Activated CD4-positive, alpha-beta T cell treated with anti-CD3 and anti-CD28 coated beads, Interleukin-2, amount 50 U/mL, for 48 hours (primary cell): ENCODE measurements at regions not wholly inside any gene's neighbourhood (a gene's known extent, or its start where the extent isn't known, plus 50 kb on each side); places are given as distances from the start of the nearest gene placed in this dataset.
"Not testable (repeated sequence)": the region's sequence is repeated elsewhere in the genome, so short reads cannot be mapped to it uniquely, and the experiment has no call there.

Source experiments
- DNase-seq, 2 experiments: peaks; one replicate each; pipeline ENCODE4 v3.0.0-alpha.2; 2020

GRCh38 chr14:43143106-43143505 lies 1364.0 kb downstream of the FSCB start:
- DNase-seq: no peak

GRCh38 chr14:43141636-43142191 lies 1365.4 kb downstream of the FSCB start:
- no peak for DNase-seq

GRCh38 chr14:43140453-43140852 lies 1366.6 kb downstream of the FSCB start:
- no peak for DNase-seq

- DNase-seq: no peak
These were observed 1371.1 kb downstream of the FSCB start for GRCh38 chr14:43135877-43136411.

- no peak for DNase-seq
These were observed 1374.6 kb downstream of the FSCB start for GRCh38 chr14:43132441-43132840.

GRCh38 chr14:43128429-43128828 lies 1378.7 kb downstream of the FSCB start:
- DNase-seq: not testable (repeated sequence)

GRCh38 chr14:43127874-43128273 lies 1379.2 kb downstream of the FSCB start:
- DNase-seq: not testable (repeated sequence)

GRCh38 chr14:43123544-43123943 lies 1383.5 kb downstream of the FSCB start:
- DNase-seq: no peak

DNA sequence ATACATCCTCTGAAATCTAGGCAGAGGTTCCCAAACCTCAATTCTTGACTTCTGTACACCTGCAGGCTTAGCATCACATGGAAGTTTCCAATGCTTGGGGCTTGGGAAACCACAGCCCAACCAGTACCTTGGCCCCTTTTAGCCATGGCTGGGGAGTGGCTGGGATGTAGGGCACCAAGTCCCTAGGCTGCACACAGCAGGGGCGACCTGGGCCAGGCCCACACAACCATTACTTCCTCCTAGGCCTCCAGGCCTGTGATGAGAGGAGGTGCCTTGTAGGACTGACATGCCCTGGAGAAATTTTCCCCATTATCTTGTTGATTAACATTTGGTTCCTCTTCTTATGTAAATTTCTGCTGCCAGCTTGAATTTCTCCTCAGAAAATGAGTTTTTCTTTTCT lies 1387.4 kb downstream of the FSCB start:
- DNase-seq: no peak

DNA sequence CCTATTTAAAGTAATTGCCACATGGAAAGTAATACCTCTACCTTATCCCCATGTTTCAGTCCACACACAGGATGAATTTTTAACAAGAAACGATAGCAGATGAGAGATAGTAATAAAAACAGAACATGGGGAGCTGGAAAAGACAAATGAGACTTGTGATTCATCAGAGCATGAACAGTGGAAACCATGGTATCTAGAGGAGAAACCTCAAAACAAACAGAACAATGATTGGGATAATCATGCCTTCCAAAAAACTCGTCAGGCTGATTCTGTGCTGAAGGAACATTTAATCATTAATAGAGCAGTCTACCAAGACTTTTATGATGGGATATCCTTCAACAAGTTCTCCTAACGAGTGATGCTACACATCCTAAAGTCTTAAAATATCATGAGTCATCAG lies 1390.7 kb downstream of the FSCB start:
- no peak for DNase-seq

GRCh38 chr14:43105305-43105704 lies 1401.8 kb downstream of the FSCB start:
- DNase-seq: no peak

DNA sequence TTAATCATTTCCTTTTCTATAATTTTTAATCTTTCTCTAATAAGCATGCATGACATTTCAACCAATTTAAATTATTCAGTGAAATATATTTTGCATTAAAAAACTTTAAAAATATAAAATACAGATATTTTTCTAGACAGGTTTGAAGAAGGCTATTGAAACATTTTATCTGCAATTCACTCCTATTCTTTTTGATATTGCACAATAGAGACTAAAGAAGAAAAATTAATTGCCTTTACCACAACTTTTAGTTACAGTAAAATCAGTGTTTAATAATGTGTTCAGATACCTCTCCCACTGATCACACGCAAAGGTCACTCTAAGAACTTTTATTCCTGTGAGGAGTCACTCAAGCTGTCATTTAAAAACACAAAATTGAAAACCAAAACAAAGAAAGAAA lies 1416.7 kb downstream of the FSCB start:
- no peak for DNase-seq

DNA sequence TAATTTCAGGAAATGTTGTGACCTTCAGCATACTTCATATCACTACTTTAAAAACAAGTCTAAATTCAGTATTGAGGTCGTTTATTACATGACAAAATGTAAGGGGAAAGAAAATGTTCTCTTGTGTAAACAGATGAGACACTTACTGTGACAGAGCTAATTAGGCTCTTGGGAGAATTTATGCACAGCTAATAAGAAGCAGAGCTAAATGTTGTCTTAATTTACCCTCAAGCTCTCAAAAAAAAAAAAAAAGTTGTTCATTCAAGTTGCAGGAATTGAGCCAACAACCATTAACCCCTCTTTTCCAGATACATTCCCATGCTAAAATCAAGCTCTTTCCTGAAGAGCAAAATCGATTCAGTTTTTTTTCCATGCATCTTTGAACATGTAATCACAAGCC lies 1419.4 kb downstream of the FSCB start:
- DNase-seq: no peak

GRCh38 chr14:43085819-43086218 lies 1421.3 kb downstream of the FSCB start:
- no peak for DNase-seq

GRCh38 chr14:43067372-43067771 lies 1439.7 kb downstream of the FSCB start:
- DNase-seq: not testable (repeated sequence)

DNA sequence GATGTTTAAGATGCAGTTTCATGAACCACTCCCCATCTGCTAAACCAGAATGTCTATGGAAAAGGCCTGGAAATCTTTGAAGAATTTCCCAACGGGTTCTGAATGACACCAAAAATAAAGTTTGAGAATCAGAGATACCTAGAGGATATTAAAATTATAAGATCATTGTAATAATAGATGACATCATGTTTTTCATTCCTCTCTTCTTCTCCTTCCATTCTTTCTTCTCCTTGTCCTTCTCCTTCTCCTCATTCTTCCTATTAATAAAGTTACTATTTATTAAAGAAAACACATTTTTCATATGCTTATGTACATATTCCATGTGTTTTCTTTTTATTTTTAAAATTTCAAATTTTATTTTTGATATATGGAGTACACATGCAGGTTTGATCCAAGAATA lies 1449.4 kb downstream of the LRFN5 start:
- no peak for DNase-seq

DNA sequence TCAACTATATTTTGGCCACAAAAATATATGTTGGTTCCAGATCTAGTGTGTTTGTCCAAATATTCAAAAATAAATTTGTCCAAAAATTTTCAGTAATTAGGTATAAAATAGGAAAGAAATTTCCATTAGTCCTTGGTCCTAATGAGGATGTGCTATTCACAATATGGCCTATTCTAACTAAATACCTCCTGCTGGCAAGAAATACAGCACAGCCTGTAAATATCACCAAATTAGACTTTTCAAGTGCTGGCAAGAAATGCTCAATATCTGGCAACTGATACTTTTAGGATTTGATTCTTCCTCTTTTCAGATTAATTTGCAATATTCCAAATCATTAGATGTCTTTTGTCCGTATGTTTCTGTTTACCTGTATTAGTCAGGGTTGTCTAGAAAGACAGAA lies 1446.2 kb downstream of the LRFN5 start:
- DNase-seq: no peak

- DNase-seq: no peak
These were observed 1437.2 kb downstream of the LRFN5 start for GRCh38 chr14:43043850-43044249.

GRCh38 chr14:43042408-43042807 lies 1435.7 kb downstream of the LRFN5 start:
- no peak for DNase-seq

DNA sequence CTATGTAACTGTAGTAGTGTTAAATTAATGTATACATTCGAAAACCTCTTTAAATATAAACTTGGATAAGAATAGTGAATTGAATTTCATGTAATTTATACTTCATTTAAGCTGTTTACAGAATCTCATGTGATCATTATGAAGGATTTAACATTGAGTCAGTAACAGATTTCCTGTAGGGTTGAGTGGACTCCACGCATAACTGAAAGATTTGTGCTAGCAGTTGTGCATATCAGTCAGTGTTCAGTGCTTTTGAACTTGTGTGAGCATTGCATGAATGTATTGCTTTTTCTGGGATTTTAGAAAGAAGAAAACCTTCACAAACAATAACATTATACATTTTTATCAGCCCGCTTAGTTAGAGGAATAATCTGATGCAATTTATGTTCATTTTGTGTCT lies 1435.3 kb downstream of the LRFN5 start:
- DNase-seq: no peak

GRCh38 chr14:43041207-43041606 lies 1434.5 kb downstream of the LRFN5 start:
- no peak for DNase-seq

DNA sequence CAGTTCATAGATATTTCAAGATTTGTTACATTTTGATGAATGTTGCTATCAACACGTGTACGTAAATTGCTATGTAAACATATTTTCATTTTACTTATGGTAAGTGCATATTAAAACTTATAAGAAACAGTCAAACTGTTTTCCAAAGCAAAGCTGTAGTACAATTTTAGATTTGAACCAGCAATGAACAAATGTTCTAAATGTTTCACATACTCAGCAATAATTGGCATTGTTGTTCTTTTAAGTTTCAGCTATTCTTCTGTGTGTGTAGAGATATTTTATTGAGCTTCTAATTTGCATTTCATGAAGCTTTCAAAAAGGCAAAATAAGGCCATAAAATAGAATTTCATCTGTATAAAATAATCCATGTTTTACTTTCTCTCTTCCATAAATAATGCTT lies 1433.2 kb downstream of the LRFN5 start:
- DNase-seq: no peak

- no peak for DNase-seq
These were observed 1424.9 kb downstream of the LRFN5 start for GRCh38 chr14:43031598-43031997.

DNA sequence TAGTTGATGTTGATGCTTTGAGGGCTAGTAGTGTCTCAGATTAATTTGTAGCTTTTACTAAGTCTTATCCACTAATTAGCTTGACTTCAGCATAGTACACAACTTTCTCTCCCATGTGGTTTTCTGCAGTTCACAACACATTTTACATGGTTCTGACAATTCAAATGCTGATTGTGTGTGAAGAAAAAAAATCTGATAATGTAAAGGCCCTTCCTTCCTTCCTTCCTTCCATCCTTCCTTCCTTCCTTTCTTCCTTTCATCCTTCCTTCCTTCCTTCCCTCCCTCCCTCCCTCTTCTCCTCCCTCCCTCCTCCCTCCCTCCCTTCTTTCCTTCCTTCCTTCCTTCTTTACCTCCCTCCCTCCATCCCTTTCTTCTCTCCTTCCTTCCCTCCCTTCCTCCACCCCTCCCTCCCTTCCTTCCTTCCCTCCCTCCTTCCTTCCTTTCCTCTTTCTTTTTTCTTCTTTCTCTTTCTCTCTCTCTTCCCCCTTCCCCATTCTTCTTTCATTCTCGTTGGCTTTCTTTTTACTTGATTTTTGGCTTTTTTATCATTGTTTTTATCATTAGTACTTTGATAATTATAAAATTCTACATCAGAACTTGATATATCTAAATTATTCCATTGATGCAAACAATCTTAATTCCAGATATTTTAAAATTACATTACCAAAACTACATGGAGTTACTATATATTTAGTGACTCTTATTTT lies 1415.6 kb downstream of the LRFN5 start:
- DNase-seq: no peak

GRCh38 chr14:43019826-43020225 lies 1413.2 kb downstream of the LRFN5 start:
- DNase-seq: no peak
